NCI-H2081 (cell line): ENCODE measurements at regions not wholly inside any gene's neighbourhood (a gene's known extent, or its start where the extent isn't known, plus 50 kb on each side); places are given as distances from the start of the nearest gene placed in this dataset.

Experiments
- DNase-seq, 2 experiments: peaks; one replicate each; lab custom pipeline; 2025; lab: John Stamatoyannopoulos, UW

DNA sequence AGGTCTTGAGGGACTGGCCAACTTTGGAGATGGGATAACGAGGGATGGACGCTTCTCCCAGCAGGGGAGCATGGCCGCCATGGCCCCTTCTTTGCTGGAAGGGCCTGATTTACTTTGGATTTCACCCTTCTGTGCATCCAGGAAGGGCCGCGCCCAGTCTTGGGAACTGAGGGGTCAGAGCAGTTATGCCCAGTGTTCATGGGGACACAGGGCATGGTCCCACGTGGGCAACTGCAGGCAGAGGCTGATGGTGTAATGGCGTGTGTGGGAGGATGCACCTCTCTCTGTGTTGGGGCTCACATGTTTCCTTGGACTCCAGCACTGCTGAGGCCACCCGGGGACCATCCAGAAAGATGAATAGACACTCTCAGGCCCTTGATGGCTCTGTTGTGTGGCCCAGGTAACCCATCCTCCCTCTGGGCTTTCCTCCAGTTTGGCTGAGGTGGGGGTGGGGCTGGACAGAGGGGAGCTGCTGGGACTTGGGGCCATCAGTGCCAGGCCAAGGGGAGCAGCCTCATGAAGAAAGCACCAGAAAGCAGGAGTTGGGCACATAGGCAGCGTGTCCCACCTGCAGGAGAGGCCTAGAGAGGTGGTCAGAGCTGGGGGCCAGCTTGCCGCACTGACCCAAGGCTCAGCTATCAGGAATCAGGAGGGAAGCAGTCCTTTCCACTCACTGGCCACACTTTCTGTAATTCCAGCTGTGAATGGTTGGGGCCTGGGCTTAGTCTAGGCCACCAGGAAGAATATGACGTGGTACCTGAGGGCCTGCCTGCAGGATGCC lies 1033.9 kb downstream of the TBC1D22A start:
- DNase-seq: no peak

DNA sequence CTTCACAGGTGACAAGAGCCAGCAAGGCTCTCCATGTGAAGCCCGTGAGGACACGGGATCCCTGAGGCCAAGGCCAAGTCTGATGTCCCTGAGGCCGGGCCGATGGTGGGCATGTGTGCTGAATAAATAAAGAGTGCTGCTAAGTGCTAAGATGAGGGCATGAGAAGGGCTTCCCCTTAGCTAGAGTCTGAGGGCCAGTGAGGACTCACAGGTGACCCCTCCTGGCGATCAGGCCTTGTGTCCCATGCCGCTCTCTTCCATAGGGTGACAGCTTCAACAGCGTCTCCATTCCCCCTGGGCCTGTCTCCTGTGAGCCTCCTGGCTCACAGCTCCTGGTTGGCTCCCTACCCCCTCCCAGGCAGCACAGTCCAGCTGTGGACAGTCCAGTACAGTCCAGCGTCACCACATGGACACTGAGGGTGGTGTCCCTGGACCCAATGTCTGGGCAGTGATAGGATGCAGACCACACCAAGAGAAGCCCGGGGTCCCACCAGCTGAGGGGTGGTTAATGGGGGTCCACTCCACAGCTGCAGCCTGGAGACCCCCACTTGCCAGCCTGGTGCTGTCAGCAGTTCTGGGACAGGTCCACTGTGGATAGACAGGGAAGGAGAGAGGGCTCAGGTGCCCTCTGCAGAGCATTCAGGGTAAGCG lies 1033.2 kb downstream of the TBC1D22A start:
- DNase-seq: no peak

DNA sequence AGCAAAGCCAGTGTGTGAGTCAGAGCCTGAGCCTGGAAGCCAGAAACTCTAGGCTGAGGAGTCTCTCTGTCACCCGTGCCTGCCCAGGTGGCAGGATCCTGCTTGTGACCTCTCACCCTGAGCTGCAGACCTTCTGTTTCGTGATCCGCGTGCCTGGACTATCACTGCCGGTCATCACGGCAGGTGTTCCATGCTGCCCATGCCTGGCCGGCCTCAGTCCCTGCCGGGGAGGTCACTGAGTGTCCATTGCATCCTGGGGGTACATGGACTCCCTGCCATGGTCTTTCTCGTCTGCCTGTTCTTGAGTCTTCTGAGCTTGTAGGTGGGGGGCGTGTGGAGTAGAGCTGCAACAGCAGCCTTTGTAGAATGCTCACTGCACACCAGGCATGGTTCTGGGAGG lies 1032.4 kb downstream of the TBC1D22A start:
- DNase-seq: no peak

- no peak for DNase-seq
These were observed 1031.1 kb downstream of the TBC1D22A start for GRCh38 chr22:47793304-47794101.

DNA sequence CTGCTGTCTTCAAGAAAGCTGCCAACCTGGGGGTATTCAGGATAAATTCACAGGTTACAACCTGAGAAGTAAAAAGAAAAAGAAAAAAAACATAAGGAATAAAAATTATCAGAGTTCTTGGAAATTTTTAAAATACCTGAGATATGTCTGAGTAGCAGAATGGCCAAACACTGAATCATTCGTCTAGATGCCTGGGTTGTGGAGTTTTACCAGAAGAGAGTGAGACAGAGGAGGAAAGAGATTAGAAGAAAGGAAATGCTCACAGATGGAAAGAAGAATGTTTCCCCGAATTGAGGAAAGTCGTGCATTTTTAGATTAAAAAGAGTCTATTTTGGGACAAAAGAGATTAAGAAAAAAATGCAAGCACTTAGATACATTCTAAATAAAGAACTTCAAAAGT lies 1026.7 kb downstream of the TBC1D22A start:
- no peak for DNase-seq

- DNase-seq: no peak
These were observed 1026.0 kb downstream of the TBC1D22A start for GRCh38 chr22:47788461-47788860.

- no peak for DNase-seq
These were observed 1025.2 kb downstream of the TBC1D22A start for GRCh38 chr22:47787501-47788227.

GRCh38 chr22:47786650-47787290 lies 1024.3 kb downstream of the TBC1D22A start:
- no peak for DNase-seq

GRCh38 chr22:47784991-47785390 lies 1022.5 kb downstream of the TBC1D22A start:
- no peak for DNase-seq

DNA sequence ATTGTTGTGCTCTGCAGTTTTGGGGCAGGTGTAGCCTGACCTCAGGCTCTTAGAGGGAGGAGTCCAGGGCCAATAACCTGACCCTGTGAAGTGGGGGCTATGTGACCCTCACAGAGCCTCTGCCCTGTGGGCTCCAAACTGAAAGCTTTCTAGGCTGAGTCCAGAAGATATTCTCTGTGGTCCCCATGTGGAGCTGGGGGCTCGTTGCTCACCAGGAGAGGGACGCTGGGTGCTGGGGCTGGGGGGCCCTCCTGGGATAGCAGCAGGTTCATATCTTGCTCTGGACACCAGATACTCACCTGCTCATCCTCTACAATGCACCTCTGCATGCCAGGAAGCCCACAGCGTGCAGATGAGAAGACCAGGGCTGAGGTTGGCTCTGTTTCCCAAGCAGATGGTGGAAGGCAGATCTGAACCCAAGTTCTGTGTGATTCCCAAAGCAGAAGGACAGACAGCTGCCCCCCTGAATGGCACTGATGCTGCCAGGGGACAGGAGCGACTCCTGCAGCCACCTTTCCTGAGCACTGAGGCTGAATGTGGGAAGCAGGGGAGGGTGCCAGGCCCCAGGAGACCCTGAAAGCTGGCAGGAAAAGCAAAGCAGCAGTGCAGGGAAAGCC lies 1022.0 kb downstream of the TBC1D22A start:
- DNase-seq: no peak

- no peak for DNase-seq
These were observed 1021.2 kb downstream of the TBC1D22A start for GRCh38 chr22:47783433-47784366.

DNA sequence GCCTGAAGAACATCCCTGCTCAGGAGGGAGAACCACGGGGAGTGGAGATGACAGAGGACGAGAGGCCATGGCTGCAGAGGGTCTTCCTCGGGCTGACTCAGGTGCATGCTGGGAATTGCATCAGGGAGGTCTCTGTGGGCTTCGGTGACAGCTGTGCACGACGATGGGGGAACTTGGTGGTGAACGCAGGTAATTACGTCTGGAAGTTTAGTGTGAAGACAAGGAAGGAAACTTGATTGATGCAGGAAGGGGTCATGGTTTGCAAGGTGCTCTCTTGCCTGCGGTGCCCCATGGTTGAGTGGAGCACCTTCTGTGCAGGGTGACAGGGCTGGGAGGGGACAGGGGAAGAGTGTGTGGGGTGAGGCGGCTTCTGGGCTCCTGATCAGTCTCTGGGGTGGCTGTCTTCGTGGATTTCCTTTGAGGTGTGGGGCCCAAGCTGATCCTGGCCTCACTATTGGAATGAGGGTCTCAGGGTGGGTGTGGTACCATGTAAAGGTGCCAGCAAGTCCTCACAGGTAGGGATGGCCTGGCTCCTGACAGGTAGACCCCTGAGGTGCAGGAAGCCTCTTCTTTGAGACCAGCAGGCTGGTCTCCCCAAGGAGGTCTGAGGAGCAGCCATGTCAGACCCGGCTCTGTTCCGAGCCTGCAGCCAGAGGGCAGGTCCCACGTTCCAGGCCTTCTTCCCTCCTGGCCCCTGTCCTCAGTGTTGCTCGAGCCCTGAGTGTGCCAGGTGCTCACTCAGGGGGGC lies 1020.1 kb downstream of the TBC1D22A start:
- DNase-seq: no peak

- DNase-seq: no peak
These were observed 1019.1 kb downstream of the TBC1D22A start for GRCh38 chr22:47781427-47782111.

DNA sequence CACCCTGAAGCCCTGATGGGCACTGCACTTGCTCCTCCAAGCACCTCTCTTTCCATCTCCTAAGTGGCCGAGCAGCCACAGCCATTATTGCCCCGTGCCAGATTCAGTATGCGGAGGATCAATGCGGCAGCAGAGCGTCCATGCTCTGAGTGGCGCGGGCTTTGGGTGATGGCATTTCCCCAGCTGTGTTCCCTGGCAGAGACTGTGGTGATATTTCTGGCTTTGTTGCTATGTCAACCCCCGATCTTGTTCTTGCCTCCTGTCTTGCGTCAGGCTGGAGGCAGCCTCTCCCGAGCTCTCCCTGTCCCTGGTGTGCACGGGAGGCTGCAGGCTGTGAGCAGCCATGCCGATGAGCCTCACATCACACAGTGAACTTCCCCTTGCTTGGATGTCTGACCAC lies 1018.6 kb downstream of the TBC1D22A start:
- no peak for DNase-seq

DNA sequence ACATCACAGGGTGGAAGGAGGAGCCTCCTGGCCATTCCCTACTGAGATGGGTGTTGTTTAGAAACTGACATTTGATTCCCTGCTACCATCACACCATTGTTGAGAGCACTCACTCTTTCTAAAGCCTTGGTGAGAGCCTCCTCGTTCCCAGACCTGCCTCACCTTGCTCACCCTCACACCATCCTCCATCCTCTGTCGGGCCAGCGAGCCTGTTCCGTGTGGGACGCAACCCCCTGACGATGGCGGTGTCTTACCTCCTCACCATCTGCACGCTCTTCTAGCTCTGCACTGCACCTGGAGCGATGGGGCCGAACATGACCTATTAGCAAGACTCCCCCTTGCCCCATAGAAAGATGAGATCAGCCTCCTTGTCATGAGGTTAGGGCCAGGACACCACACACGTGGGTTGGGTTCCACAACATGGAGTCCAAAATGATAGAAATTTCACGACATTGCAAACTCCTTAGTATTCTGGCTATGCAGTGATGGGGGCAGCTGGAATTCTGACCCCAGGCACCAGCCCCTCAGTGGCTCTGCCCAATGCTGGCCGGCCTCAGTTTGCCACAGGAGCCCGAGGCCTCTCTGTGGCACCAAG lies 1017.9 kb downstream of the TBC1D22A start:
- no peak for DNase-seq

DNA sequence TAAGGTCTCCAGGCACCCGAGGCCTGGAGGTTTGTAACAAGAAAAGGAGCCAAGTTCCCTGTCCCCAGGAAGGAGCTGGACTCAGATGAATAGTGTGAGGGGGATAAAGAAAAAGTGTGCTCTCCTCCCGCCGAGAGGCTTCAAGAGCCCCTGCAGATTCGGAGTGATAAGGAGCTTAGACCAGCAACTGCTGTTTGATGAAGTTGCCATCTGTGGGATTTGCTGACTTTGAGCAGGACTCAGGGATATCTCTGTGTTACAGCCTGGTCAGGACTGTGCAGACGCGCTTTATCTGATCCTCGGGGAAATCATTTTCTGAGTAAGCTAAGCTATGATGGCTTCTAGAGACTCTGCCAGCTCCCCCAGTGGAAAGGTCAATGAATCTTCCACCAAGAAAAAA lies 1017.0 kb downstream of the TBC1D22A start:
- DNase-seq: no peak

DNA sequence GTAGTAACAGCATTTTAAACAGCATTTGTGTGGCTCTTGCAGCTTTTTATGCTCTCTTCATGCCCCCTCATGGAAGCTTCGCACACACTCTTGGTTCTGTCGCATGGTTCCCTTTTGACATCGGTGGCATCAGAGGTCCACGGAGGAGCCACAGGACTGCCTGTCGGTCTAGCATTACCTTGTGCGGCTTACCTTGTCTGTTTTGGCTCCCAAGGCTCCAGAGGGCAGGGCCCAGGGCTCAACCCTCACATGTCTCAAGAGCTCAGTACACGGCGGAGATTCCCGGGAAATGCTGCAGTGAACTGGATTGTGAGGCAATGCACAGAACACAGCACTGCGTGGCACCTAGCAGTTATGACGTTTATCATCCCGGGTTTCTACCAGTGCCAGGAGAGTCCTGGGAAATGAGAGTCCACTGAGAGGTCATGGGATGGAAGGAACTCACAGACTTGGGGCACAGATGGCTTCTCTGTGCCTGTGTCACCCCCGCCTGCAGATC lies 1015.8 kb downstream of the TBC1D22A start:
- DNase-seq: no peak

DNA sequence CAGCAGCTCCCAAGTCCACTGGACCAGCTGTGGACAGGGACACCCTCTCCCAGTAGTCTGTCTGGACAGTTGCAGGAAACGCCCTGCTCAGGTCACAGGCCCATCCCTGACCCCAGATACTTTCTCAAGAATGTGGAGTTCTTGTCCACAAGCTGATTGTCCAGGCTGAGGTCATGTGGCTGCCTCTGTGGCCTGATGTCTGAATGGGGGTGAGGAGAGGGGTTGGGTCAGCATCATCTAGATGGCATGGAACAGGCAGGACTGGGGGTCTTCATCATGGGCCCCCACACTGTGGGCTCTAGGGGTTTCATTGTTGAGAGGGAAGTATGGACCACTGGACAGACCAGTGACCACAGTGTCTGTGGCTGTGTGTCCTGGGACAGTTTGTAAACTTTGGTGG lies 1015.0 kb downstream of the TBC1D22A start:
- no peak for DNase-seq
